HCT116 (cell line): ENCODE measurements at regions not wholly inside any gene's neighbourhood (a gene's known extent, or its start where the extent isn't known, plus 50 kb on each side); places are given as distances from the start of the nearest gene placed in this dataset.
"Not testable (repeated sequence)": the region's sequence is repeated elsewhere in the genome, so short reads cannot be mapped to it uniquely, and the experiment has no call there.

Experiments used
- ATAC-seq: fragments of 200-7000 bp; cut with Tn5 transposase; 2 replicates; pipeline ENCODE4 v1.9.1; 2020; ENCODE audit warnings: mild to moderate bottlenecking, moderate library complexity
- BruUV-seq: library from RNA; stranded (reverse); fragments of 400-500 nt; replicated peaks from 2 replicates; lab custom pipeline; 2021; lab: Mats Ljungman, UMichigan
- CTCF ChIA-PET: fragments of 300-600 bp; sonication (Branson Sonifier 250); formaldehyde crosslinking; loops from one replicate; lab custom pipeline; 2021; ENCODE audit warnings: antibody characterized with exemption; lab: Charles Lee
- POLR2A ChIA-PET: fragments of 300-600, 350-600 bp; sonication (Branson Sonifier 250); formaldehyde crosslinking; loops from one replicate; lab custom pipeline; 2021; ENCODE audit warnings: antibody characterized with exemption; lab: Charles Lee
- RAD21 ChIA-PET, 2 experiments: fragments of 300-600 bp; sonication (Branson Sonifier 250); formaldehyde crosslinking; loops; one replicate each; lab custom pipeline; 2023; ENCODE audit warnings: low total read pairs in 2 of 2; ENCODE audit not compliant: uncharacterized antibody in 2 of 2, unreplicated experiment in 2 of 2, low non-redundant PET in 1 of 2; lab: Charles Lee
- DNase-seq: peaks from one replicate; pipeline ENCODE4 v3.0.0-alpha.2; 2010; ENCODE audit warnings: low read depth, low spot score
- H2AFZ ChIP-seq: fragments of 200-600 bp; shearing (Covaris generic), sonication (generic); 2 replicates; pipeline ENCODE4 v1.6.1; 2017; ENCODE audit warnings: low read depth, mixed run types, mixed read lengths, antibody characterized with exemption, low read length; ENCODE audit not compliant: poor library complexity, severe bottlenecking
- H3K27ac ChIP-seq: 2 replicates; pipeline ENCODE4 v1.5.1; 2012; ENCODE audit warnings: low read depth, low read length
- H3K27me3 ChIP-seq: fragments of 200-600 bp; sonication (generic); 2 replicates; pipeline ENCODE4 v1.6.1; 2016; ENCODE audit warnings: mixed run types, low read length, mixed read lengths; ENCODE audit not compliant: insufficient read depth
- H3K36me3 ChIP-seq, 2 experiments: fragments of 200-500 bp in 1 of 2; fragments of 200-600 bp in 1 of 2; sonication (Bioruptor generic) in 1 of 2; sonication (generic) in 1 of 2; 2 replicates each; pipeline versions ENCODE4 v1.5.1 to v1.6.1; 2014 to 2016; ENCODE audit warnings: low read length in 2 of 2, inconsistent platforms in 1 of 2, mixed read lengths in 1 of 2, mixed run types in 1 of 2; ENCODE audit not compliant: insufficient read depth in 2 of 2, control insufficient read depth in 1 of 2
- H3K4me1 ChIP-seq, 2 experiments: fragments of 200-600 bp in 1 of 2; sonication (generic) in 1 of 2; 2 replicates each; pipeline versions ENCODE4 v1.5.1 to v1.6.1; 2012 to 2017; ENCODE audit warnings: low read length in 2 of 2, inconsistent platforms in 1 of 2, mild to moderate bottlenecking in 1 of 2, mixed read lengths in 1 of 2, mixed run types in 1 of 2, moderate library complexity in 1 of 2; ENCODE audit not compliant: insufficient read depth in 2 of 2, control insufficient read depth in 1 of 2
- H3K4me2 ChIP-seq: fragments of 200-600 bp; sonication (generic); 2 replicates; pipeline ENCODE4 v1.6.1; 2017; ENCODE audit warnings: mixed run types, low read length, mixed read lengths
- H3K4me3 ChIP-seq, 2 experiments: fragments of 200-600 bp in 1 of 2; sonication (generic) in 1 of 2; replicated peaks in 1 of 2; 2 replicates each; pipeline ENCODE4 v1.5.1; 2011 to 2016; ENCODE audit warnings: low read length in 2 of 2, control low read depth in 1 of 2, low read depth in 1 of 2, mild to moderate bottlenecking in 1 of 2, mixed read lengths in 1 of 2, mixed run types in 1 of 2
- H3K79me2 ChIP-seq: fragments of 200-600 bp; sonication (generic); 2 replicates; pipeline ENCODE4 v1.6.1; 2017; ENCODE audit warnings: mild to moderate bottlenecking, mixed run types, low read length, moderate library complexity, mixed read lengths; ENCODE audit not compliant: insufficient read depth
- H3K9ac ChIP-seq: fragments of 200-600 bp; sonication (generic); 2 replicates; pipeline ENCODE4 v1.6.1; 2016; ENCODE audit warnings: low read length, mixed read lengths
- H3K9me2 ChIP-seq: fragments of 200-600 bp; sonication (generic), shearing (Covaris generic); 2 replicates; pipeline ENCODE4 v1.6.1; 2017; ENCODE audit warnings: mixed run types, mild to moderate bottlenecking, moderate library complexity; ENCODE audit not compliant: insufficient read depth
- H3K9me3 ChIP-seq, 2 experiments: fragments of 200-500 bp in 1 of 2; fragments of 200-600 bp in 1 of 2; sonication (Bioruptor generic) in 1 of 2; sonication (generic) in 1 of 2; 2 replicates each; pipeline ENCODE4 v1.6.1; 2014 to 2017; ENCODE audit warnings: low read length in 2 of 2, mixed read lengths in 2 of 2, inconsistent platforms in 1 of 2, low read depth in 1 of 2, mild to moderate bottlenecking in 1 of 2, mixed run types in 1 of 2, moderate library complexity in 1 of 2; ENCODE audit not compliant: control insufficient read depth in 1 of 2, insufficient read depth in 1 of 2
- H4K20me1 ChIP-seq: fragments of 200-600 bp; sonication (generic), shearing (Covaris generic); 2 replicates; pipeline ENCODE4 v1.6.1; 2017; ENCODE audit warnings: mixed run types, mild to moderate bottlenecking, moderate library complexity; ENCODE audit not compliant: insufficient read depth
- CBX3 ChIP-seq: IDR thresholded peaks from 2 replicates; pipeline ENCODE4 v1.6.1; 2012; ENCODE audit warnings: low read depth
- CEBPB ChIP-seq: IDR thresholded peaks from 2 replicates; pipeline ENCODE4 v1.6.1; 2012; ENCODE audit warnings: low read depth
- EGR1 ChIP-seq: IDR thresholded peaks from 2 replicates; pipeline ENCODE4 v1.6.1; 2012; ENCODE audit warnings: low read depth
- ELF1 ChIP-seq: IDR thresholded peaks from 2 replicates; pipeline ENCODE4 v1.6.1; 2012; ENCODE audit warnings: low read depth, borderline replicate concordance
- EZH2phosphoT487 ChIP-seq: fragments of 200-600 bp; IDR thresholded peaks from 2 replicates; pipeline ENCODE4 v1.6.1; 2018; ENCODE audit warnings: antibody characterized with exemption, borderline replicate concordance
- POLR2A ChIP-seq: IDR thresholded peaks from 2 replicates; pipeline ENCODE4 v1.7.0; 2011; ENCODE audit warnings: borderline replicate concordance; ENCODE audit not compliant: insufficient read depth, insufficient read length; ENCODE audit errors: extremely low read depth
- SP1 ChIP-seq: IDR thresholded peaks from 2 replicates; pipeline ENCODE4 v1.6.1; 2012; ENCODE audit warnings: low read depth
- SRF ChIP-seq: IDR thresholded peaks from 2 replicates; pipeline ENCODE4 v1.6.1; 2012; ENCODE audit warnings: low read depth
- YY1 ChIP-seq: IDR thresholded peaks from 2 replicates; pipeline ENCODE4 v1.6.1; 2011; ENCODE audit warnings: low read length, low read depth, moderate library complexity, mild to moderate bottlenecking; ENCODE audit not compliant: insufficient replicate concordance; ENCODE audit errors: extremely low read depth
- ZNF274 ChIP-seq: fragments of 200-500 bp; sonication (Bioruptor generic); IDR thresholded peaks from 2 replicates; pipeline ENCODE4 v1.6.1; 2014; ENCODE audit warnings: mild to moderate bottlenecking, low read depth, low read length, inconsistent platforms
- intact Hi-C: fragments of 100-400 bp; cut with micrococcal nuclease; formaldehyde crosslinking; loops from 2 replicates; pipeline ENCODE4 v1.10.0; 2022
- TF ChIP-seq, protein P1 (sequence below), 3 experiments: fragments of 200-600 bp in 1 of 3; sonication (generic) in 1 of 3; IDR thresholded peaks in 2 of 3; conservative IDR thresholded peaks in 1 of 3; 2 replicates each; pipeline ENCODE4 v1.5.1; 2012 to 2017; ENCODE audit warnings: low read depth in 2 of 3, low read length in 2 of 3, antibody characterized with exemption in 1 of 3, borderline replicate concordance in 1 of 3, control low read depth in 1 of 3, mild to moderate bottlenecking in 1 of 3, mixed read lengths in 1 of 3, mixed run types in 1 of 3, moderate library complexity in 1 of 3; ENCODE audit not compliant: insufficient read depth in 1 of 3
- TF ChIP-seq, protein P2 (sequence below): IDR thresholded peaks from 2 replicates; pipeline ENCODE4 v1.6.1; 2012

DNA sequence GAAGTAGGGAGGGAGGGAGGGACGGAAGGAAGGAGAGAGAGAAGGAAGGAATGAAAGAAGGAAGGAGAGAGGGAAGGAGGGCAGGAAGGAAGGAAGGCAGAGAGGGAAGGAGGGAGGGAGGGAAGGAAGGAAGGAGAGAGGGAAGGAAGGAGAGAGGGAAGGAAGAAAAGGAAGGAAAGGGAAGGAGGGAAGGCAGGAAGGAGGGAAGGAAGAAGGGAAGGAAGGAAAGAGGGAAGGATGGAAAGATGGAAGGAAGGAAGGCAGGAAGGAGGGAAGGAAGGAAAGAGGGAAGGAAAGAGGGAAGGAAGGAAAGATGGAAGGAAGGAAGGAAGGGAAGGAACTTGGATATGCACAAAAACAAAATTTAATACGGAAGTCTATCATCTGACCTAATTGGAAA lies 844.5 kb upstream of the DEFB115 start (continued):
- TF ChIP-seq CBX3 (no peak), YY1 (no peak), POLR2A (no peak), CEBPB (no peak), EZH2phosphoT487 (no peak), ZNF274 (no peak), EGR1 (no peak), SP1 (no peak), ELF1 (no peak), SRF (no peak)
- TF ChIP-seq, protein P1, sequence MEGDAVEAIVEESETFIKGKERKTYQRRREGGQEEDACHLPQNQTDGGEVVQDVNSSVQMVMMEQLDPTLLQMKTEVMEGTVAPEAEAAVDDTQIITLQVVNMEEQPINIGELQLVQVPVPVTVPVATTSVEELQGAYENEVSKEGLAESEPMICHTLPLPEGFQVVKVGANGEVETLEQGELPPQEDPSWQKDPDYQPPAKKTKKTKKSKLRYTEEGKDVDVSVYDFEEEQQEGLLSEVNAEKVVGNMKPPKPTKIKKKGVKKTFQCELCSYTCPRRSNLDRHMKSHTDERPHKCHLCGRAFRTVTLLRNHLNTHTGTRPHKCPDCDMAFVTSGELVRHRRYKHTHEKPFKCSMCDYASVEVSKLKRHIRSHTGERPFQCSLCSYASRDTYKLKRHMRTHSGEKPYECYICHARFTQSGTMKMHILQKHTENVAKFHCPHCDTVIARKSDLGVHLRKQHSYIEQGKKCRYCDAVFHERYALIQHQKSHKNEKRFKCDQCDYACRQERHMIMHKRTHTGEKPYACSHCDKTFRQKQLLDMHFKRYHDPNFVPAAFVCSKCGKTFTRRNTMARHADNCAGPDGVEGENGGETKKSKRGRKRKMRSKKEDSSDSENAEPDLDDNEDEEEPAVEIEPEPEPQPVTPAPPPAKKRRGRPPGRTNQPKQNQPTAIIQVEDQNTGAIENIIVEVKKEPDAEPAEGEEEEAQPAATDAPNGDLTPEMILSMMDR (IDR thresholded peaks at IDR 0.05 in 2 of 3, conservative IDR thresholded peaks at IDR 0.05 in 1 of 3; ENCODE audit: borderline replicate concordance in 1 of 3, insufficient read depth in 1 of 3, low read depth in 2 of 3, low read length in 2 of 3) = no peak
- TF ChIP-seq, protein P2, sequence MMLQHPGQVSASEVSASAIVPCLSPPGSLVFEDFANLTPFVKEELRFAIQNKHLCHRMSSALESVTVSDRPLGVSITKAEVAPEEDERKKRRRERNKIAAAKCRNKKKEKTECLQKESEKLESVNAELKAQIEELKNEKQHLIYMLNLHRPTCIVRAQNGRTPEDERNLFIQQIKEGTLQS = no peak

DNA sequence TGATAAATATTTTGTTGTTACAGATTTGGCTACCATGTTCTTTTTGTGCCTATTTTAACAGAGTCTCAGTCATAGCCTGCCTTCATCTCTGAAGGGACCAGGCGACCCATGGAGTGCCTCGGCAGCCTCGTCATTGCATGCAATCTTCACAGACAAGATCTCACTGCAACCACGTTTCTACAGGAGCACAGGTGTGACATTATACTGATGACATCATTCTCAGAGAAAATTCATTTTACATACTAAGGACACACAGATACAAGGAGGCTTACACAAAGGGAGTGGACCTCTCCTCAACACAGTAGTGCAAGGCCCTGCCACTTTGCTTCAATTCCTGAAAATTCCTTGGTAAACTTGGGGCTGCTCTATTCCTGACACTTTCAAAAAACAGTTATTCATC lies 840.1 kb upstream of the DEFB115 start:
- H4K20me1 ChIP-seq, H3K27ac ChIP-seq, CTCF ChIA-PET, H2AFZ ChIP-seq, H3K9ac ChIP-seq, H3K9me2 ChIP-seq, BruUV-seq, H3K27me3 ChIP-seq, POLR2A ChIA-PET, RAD21 ChIA-PET, H3K79me2 ChIP-seq, H3K4me2 ChIP-seq, H3K4me1 ChIP-seq, DNase-seq, ATAC-seq, H3K4me3 ChIP-seq, intact Hi-C loops, H3K9me3 ChIP-seq, H3K36me3 ChIP-seq: not testable (repeated sequence)

DNA sequence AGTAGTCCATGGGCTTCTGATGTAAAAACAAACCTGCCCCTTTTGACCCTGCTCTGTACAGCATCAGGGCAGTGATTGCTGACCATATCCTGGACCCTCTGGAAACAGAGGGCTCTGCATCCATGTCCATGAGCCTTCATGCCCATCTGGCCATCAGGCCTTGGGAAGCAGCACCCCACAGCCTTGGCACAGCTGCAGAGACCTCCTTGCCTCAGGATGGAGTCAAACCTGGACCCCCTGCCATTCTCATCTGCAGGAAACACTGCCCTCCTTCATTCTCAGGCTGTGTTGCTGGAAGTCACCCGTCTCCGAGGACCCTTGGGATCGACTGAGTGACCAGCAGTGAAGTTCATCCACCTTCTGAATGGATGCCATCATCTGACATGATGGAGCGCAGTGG lies 839.1 kb upstream of the DEFB115 start:
- H3K4me3 ChIP-seq, H3K9me3 ChIP-seq, intact Hi-C loops, H3K9ac ChIP-seq, BruUV-seq, H3K27me3 ChIP-seq, H2AFZ ChIP-seq, H3K79me2 ChIP-seq, CTCF ChIA-PET, H3K27ac ChIP-seq, H3K4me2 ChIP-seq, ATAC-seq, H3K9me2 ChIP-seq, H3K4me1 ChIP-seq, DNase-seq, RAD21 ChIA-PET, H3K36me3 ChIP-seq, H4K20me1 ChIP-seq: not testable (repeated sequence)
- POLR2A ChIA-PET = interaction anchor here (0.6 kb wide), 1 partner anchor 42 kb away, joined by 4 read pairs; no protein-coding TSS in a partner anchor
